Neural crest cell (in vitro differentiated cells): ENCODE measurements at regions not wholly inside any gene's neighbourhood (a gene's known extent, or its start where the extent isn't known, plus 50 kb on each side); places are given as distances from the start of the nearest gene placed in this dataset.

Experiments
- DNase-seq: peaks from one replicate; pipeline ENCODE4 v3.0.0; 2021; ENCODE audit warnings: low read depth, mixed read lengths, low spot score
- H3K27ac Mint-ChIP-seq: one replicate; pipeline ENCODE4 v1.8.0; 2021; ENCODE audit warnings: mild to moderate bottlenecking, mixed read lengths; ENCODE audit not compliant: unreplicated experiment
- H3K27me3 Mint-ChIP-seq: 2 replicates; pipeline ENCODE4 v1.8.0; 2021; ENCODE audit warnings: low read depth, mild to moderate bottlenecking, mixed read lengths
- H3K36me3 Mint-ChIP-seq: 2 replicates; pipeline ENCODE4 v1.8.0; 2021; ENCODE audit warnings: low read depth, mild to moderate bottlenecking, mixed read lengths
- H3K4me1 Mint-ChIP-seq: 2 replicates; pipeline ENCODE4 v1.8.0; 2021; ENCODE audit warnings: mixed read lengths
- H3K4me3 Mint-ChIP-seq: one replicate; pipeline ENCODE4 v1.8.0; 2021; ENCODE audit warnings: mild to moderate bottlenecking, mixed read lengths
- H3K9me3 Mint-ChIP-seq: 2 replicates; pipeline ENCODE4 v1.8.0; 2021; ENCODE audit warnings: mixed read lengths
- TF ChIP-seq, protein P1 (sequence below): fragments of 200-600 bp; sonication (generic); conservative IDR thresholded peaks from 2 replicates; pipeline ENCODE4 v1.5.0; 2021; ENCODE audit warnings: antibody characterized with exemption, mild to moderate bottlenecking

DNA sequence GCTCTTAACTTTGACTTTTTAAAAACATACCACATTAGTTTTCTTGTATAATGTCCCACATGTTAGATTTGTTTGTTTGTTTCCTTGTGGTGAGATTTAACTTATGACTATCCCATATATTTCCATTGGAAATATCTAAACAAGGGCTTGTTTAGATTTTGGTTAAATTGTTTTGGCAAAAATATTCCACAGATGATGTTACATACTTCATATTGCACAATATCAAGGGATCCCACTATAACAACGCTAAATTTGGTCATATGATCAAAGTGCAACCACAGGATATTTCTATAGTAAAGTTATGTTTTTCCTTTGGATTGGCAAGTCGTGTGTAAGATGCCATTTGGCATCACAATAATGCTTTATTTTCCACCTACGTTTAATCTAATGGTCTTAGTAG lies 396.7 kb downstream of the TGFB2 start:
- Mint-ChIP-seq H3K4me1 (no peaks in the 10 kb centered on the region), H3K27me3 (no peaks in the 10 kb centered on the region), H3K4me3 (no peak overlapping the region), H3K27ac (no peak overlapping the region), H3K36me3 (peaks cover 16% of the 10 kb centered on the region), H3K9me3 (peaks cover 11% of the 10 kb centered on the region)
- DNase-seq, result no peak
- TF ChIP-seq, protein P1, sequence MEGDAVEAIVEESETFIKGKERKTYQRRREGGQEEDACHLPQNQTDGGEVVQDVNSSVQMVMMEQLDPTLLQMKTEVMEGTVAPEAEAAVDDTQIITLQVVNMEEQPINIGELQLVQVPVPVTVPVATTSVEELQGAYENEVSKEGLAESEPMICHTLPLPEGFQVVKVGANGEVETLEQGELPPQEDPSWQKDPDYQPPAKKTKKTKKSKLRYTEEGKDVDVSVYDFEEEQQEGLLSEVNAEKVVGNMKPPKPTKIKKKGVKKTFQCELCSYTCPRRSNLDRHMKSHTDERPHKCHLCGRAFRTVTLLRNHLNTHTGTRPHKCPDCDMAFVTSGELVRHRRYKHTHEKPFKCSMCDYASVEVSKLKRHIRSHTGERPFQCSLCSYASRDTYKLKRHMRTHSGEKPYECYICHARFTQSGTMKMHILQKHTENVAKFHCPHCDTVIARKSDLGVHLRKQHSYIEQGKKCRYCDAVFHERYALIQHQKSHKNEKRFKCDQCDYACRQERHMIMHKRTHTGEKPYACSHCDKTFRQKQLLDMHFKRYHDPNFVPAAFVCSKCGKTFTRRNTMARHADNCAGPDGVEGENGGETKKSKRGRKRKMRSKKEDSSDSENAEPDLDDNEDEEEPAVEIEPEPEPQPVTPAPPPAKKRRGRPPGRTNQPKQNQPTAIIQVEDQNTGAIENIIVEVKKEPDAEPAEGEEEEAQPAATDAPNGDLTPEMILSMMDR, result no peak

DNA sequence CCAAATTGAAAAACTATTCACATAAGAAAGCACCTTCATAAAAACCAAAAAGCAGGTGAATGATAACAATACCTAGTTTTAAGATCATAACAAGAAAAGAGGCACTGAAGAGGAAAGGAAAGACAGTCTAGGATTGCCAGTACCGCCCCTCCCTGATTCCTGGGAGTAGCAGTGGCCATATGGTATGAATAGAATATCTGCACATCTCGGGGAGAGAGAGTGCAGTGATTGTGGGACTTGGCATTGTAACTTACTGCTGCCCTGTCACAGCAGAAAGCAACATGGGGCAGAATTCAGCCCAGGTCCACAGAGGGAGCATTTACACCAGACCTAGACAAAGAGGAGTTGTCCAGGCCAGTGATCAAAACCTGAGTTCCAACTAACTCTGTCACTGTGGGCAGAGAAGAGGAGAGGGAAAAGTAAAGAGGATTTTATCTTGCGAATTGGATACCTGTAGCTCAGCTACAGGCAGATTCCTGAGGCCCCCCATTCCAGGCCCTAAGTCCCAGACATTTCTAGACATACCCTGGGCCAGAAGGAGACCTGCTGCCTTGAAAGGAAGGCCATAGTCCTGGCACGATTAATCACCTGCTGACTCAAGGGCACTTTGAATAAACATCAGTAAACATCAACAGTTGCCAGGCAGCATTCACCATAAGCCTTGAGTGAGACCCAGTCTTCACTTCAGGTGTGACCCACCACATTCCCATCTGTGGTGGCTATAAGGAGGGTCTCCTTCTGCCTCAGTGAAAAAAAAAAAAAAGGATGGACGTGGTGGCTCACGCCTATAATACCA lies 397.5 kb downstream of the TGFB2 start:
- TF ChIP-seq, protein P1, result no peak
- peaks cover 16% of the 10 kb centered on the region for H3K36me3 Mint-ChIP-seq
- H3K27ac Mint-ChIP-seq, result no peak overlapping the region
- peaks cover 8% of the 10 kb centered on the region for H3K9me3 Mint-ChIP-seq
- H3K27me3 Mint-ChIP-seq, result no peaks in the 10 kb centered on the region
- no peaks in the 10 kb centered on the region for H3K4me1 Mint-ChIP-seq
- no peak overlapping the region for H3K4me3 Mint-ChIP-seq
- DNase-seq, result no peak

DNA sequence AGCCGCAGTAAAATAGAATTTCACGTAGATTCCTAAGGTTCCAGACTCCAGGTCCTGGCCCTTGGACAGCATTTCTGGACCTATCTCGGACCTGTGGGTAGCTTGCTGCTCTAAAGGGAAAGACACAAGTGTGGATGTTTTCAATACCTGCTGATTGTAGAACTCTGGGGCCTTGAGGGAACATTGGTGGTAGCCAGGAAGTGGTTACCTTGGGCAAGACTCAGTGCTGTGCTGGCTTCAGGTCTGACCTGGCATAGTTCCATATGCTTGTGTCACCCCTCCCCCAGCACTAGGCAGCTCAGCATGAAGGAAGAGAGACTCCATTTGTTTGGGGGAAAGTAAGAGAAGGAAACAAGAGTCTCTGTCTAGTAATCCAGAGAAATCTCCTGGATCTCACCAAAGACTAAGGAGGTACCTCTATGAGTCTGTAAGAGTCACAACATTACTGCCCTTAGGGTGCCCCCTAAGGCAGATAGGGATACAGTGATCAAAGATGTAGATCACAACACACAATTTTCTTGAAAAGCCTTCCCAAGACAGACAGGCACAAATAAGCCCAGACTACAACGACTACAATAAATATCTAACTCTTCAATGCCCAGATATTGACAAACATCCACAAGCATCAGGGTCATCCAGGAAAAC lies 398.8 kb downstream of the TGFB2 start:
- Mint-ChIP-seq H3K9me3 (peaks cover 10% of the 10 kb centered on the region), H3K36me3 (peaks cover 18% of the 10 kb centered on the region), H3K4me1 (no peaks in the 10 kb centered on the region), H3K27ac (no peak overlapping the region), H3K4me3 (no peak overlapping the region), H3K27me3 (no peaks in the 10 kb centered on the region)
- TF ChIP-seq, protein P1, result no peak
- no peak for DNase-seq

DNA sequence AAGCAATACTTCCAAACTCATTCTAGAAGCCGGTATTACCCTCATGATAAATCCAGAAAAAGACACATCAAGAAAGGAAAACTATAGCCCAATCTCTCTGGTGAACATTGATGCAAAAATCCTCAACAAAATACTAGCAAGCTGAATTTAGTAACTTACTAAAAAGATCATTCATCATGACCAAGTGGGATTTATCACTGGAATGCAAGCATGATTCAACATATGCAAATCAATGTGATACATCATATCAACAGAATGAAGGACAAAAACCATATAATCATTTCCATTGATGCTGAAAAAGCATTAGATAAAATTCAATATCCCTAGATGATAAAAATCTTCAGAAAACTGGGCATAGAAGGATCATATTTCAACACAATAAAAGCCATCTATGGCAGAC lies 402.9 kb downstream of the TGFB2 start:
- TF ChIP-seq, protein P1, result no peak
- Mint-ChIP-seq H3K27me3 (no peaks in the 10 kb centered on the region), H3K27ac (no peak overlapping the region), H3K4me3 (no peak overlapping the region), H3K4me1 (peaks cover 7% of the 10 kb centered on the region), H3K36me3 (peaks cover 12% of the 10 kb centered on the region), H3K9me3 (peaks cover 10% of the 10 kb centered on the region)
- no peak for DNase-seq

DNA sequence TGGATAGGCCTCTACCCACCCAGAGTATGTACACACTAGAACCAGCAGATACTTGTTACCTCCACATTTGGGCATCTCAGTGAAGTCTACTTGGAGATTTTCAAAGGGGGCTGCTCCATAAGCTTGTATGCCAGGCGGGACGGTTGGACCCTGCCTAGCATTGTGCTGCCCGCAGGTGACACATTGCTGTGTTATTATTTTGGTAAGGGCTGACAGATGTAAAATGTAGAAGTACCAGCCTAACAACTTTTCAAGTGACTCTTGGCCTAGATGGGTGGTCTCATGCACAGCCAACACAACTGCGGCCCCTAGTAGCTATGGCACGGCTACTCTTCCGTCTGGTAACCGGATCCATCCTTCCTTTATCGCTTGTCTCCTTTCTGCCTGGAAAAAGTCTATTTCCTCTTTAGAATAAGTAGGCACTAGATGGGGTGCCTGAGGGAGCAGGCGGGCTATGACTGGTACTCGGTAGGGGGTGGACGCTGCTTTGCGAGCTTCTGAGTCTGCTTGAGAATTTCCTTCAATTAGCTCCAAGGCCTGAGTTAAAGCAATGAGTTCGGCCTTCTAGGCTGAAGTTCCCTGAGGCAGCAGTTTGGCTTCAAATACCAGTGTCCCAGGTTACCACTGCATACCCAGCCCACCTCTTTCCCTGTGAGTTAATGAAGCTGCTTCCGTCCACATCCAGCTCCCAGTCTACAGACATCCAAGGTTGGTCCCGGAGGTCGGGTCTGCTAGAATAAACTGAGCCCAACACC lies 405.3 kb downstream of the TGFB2 start:
- Mint-ChIP-seq H3K4me1 (peaks cover 7% of the 10 kb centered on the region), H3K27ac (peak overlapping the region; percentile 97), H3K27me3 (no peaks in the 10 kb centered on the region), H3K9me3 (peaks cover 5% of the 10 kb centered on the region), H3K4me3 (no peak overlapping the region), H3K36me3 (peaks cover 2% of the 10 kb centered on the region)
- DNase-seq, result no peak
- TF ChIP-seq, protein P1, result no peak
